ENCODE measurements at regions not wholly inside any gene's neighbourhood (a gene's known extent, or its start where the extent isn't known, plus 50 kb on each side); places are given as distances from the start of the nearest gene placed in this dataset.

- TF ChIP-seq POLR2A (IDR thresholded peaks at IDR 0.05; ENCODE audit: low read depth, low read length) (no peak), POLR2AphosphoS5 (IDR thresholded peaks at IDR 0.05; ENCODE audit: low read depth, low read length) (no peak)
Observed at GRCh38 chr5:126341906-126342630, 81.1 kb upstream of the GRAMD2B start.

Data from GM12892 (cell line).